Karpas-422 (cell line): ENCODE measurements at regions not wholly inside any gene's neighbourhood (a gene's known extent, or its start where the extent isn't known, plus 50 kb on each side); places are given as distances from the start of the nearest gene placed in this dataset.
"Not testable (repeated sequence)": the region's sequence is repeated elsewhere in the genome, so short reads cannot be mapped to it uniquely, and the experiment has no call there.

Source experiments
- DNase-seq: peaks from one replicate; pipeline ENCODE4 v3.0.0-alpha.2; 2015
- H2AFZ ChIP-seq: fragments of 200-600 bp; sonication (generic); 2 replicates; pipeline ENCODE4 v1.6.1; 2014; ENCODE audit warnings: antibody characterized with exemption, low read length, mixed read lengths
- H3K27ac ChIP-seq: fragments of 200-600 bp; sonication (generic); 2 replicates; pipeline ENCODE4 v1.5.1; 2014; ENCODE audit warnings: mild to moderate bottlenecking, low read length, moderate library complexity
- H3K27me3 ChIP-seq: fragments of 200-600 bp; sonication (generic); 2 replicates; pipeline ENCODE4 v1.6.1; 2014; ENCODE audit warnings: low read length, mixed read lengths
- H3K36me3 ChIP-seq: fragments of 200-600 bp; sonication (generic); 2 replicates; pipeline ENCODE4 v1.6.1; 2014; ENCODE audit warnings: low read length, mixed read lengths; ENCODE audit not compliant: insufficient read depth
- H3K4me1 ChIP-seq: fragments of 200-600 bp; sonication (generic); 2 replicates; pipeline ENCODE4 v1.6.1; 2014; ENCODE audit warnings: mild to moderate bottlenecking, low read length, mixed read lengths
- H3K4me2 ChIP-seq: fragments of 200-600 bp; sonication (generic); 2 replicates; pipeline ENCODE4 v1.6.1; 2014; ENCODE audit warnings: low read length, low read depth, mild to moderate bottlenecking; ENCODE audit not compliant: poor library complexity, severe bottlenecking
- H3K4me3 ChIP-seq: fragments of 200-600 bp; sonication (generic); 2 replicates; pipeline ENCODE4 v1.5.1; 2014; ENCODE audit warnings: mild to moderate bottlenecking, antibody characterized with exemption, low read length, mixed read lengths
- H3K79me2 ChIP-seq: fragments of 200-600 bp; sonication (generic); 2 replicates; pipeline ENCODE4 v1.6.1; 2014; ENCODE audit warnings: mild to moderate bottlenecking, low read length, mixed read lengths
- H3K9ac ChIP-seq: fragments of 200-600 bp; sonication (generic); 2 replicates; pipeline ENCODE4 v1.6.0; 2014; ENCODE audit warnings: low read length
- H3K9me2 ChIP-seq: fragments of 200-600 bp; sonication (generic), shearing (Covaris generic); replicated peaks from 2 replicates; pipeline ENCODE4 v1.6.0; 2014; ENCODE audit warnings: mild to moderate bottlenecking, low read length, moderate library complexity; ENCODE audit not compliant: insufficient read depth
- H3K9me3 ChIP-seq: fragments of 300-700, 200-600 bp; sonication (generic); 2 replicates; pipeline ENCODE4 v1.6.1; 2014; ENCODE audit warnings: low read length, mixed read lengths
- H4K20me1 ChIP-seq: fragments of 200-600 bp; sonication (generic); 2 replicates; pipeline ENCODE4 v1.6.1; 2014; ENCODE audit warnings: mild to moderate bottlenecking, antibody characterized with exemption, low read length, low read depth; ENCODE audit not compliant: insufficient read depth

- H3K9me3 ChIP-seq, H3K4me2 ChIP-seq, H3K9ac ChIP-seq, H4K20me1 ChIP-seq, DNase-seq, H3K9me2 ChIP-seq, H3K4me3 ChIP-seq, H3K36me3 ChIP-seq, H3K27me3 ChIP-seq, H3K79me2 ChIP-seq, H3K27ac ChIP-seq, H2AFZ ChIP-seq, H3K4me1 ChIP-seq: not testable (repeated sequence)
These were observed 111.0 kb upstream of the ZNF469 start for GRCh38 chr16:88271776-88272175.

DNA sequence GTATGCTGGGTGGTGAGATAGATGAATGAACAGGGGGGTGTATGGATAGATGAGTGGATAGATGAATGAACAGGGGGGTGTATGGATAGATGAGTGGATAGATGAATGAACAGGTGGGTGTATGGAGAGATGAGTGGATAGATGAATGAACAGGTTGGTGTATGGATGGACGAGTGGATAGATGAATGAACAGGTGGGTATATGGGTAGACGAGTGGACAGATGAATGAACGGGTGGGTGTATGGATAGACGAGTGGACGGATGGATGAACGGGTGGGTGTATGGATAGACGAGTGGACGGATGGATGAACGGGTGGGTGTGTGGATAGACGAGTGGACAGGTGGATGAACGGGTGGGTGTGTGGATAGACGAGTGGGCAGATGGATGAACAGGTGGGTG is 110.3 kb upstream of the ZNF469 start:
- H4K20me1 ChIP-seq, H3K9ac ChIP-seq, H2AFZ ChIP-seq, H3K79me2 ChIP-seq, DNase-seq, H3K4me3 ChIP-seq, H3K27ac ChIP-seq, H3K9me3 ChIP-seq, H3K36me3 ChIP-seq, H3K27me3 ChIP-seq, H3K4me1 ChIP-seq, H3K9me2 ChIP-seq, H3K4me2 ChIP-seq: not testable (repeated sequence)

DNA sequence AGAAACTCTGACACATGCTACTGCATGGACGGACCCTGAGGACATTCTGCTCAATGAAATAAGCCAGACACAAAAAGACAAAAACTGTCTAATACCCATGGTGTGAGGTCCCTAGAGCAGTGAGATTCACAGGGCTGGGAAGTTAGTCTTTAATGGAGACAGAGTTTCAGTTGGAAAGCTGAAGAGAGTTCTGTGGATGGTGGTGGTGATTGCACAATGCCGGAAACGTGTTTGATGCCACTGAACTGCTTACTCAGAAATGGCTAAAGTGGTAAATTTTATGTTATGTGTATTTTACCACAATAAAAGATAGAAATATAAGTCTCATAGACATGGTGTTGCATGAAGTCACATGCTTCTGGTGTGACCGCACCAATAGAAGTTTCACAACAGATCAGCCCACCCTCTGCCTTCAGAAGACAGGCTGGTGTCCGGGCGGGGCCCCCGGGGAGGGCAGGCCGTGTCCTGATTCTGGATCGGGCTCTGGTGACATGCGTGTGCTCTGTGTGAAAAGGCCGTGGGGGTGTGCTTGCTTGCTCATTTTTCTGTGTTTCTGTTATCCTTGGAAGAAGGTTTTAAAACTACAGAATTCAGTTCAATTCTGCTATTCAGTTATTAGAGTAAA is 108.5 kb upstream of the ZNF469 start:
- H3K9me2 ChIP-seq, H3K4me2 ChIP-seq, DNase-seq, H3K36me3 ChIP-seq, H3K4me3 ChIP-seq, H3K9me3 ChIP-seq, H2AFZ ChIP-seq, H3K27me3 ChIP-seq, H3K79me2 ChIP-seq, H3K4me1 ChIP-seq, H3K9ac ChIP-seq, H3K27ac ChIP-seq, H4K20me1 ChIP-seq: not testable (repeated sequence)

- Histone ChIP-seq H3K4me2 (no peak overlapping the region), H2AFZ (no peak overlapping the region), H3K4me1 (no peaks in the 10 kb centered on the region), H3K9ac (no peak overlapping the region), H3K9me3 (peaks cover 2% of the 10 kb centered on the region; the same call in 1 of the 2 replicates), H3K27ac (no peak overlapping the region), H3K9me2 (no peaks in the 10 kb centered on the region), H3K79me2 (no peaks in the 10 kb centered on the region), H4K20me1 (no peaks in the 10 kb centered on the region), H3K4me3 (no peak overlapping the region), H3K36me3 (no peaks in the 10 kb centered on the region), H3K27me3 (no peaks in the 10 kb centered on the region)
- no peak for DNase-seq
These were observed 107.9 kb upstream of the ZNF469 start for GRCh38 chr16:88274847-88275246.

DNA sequence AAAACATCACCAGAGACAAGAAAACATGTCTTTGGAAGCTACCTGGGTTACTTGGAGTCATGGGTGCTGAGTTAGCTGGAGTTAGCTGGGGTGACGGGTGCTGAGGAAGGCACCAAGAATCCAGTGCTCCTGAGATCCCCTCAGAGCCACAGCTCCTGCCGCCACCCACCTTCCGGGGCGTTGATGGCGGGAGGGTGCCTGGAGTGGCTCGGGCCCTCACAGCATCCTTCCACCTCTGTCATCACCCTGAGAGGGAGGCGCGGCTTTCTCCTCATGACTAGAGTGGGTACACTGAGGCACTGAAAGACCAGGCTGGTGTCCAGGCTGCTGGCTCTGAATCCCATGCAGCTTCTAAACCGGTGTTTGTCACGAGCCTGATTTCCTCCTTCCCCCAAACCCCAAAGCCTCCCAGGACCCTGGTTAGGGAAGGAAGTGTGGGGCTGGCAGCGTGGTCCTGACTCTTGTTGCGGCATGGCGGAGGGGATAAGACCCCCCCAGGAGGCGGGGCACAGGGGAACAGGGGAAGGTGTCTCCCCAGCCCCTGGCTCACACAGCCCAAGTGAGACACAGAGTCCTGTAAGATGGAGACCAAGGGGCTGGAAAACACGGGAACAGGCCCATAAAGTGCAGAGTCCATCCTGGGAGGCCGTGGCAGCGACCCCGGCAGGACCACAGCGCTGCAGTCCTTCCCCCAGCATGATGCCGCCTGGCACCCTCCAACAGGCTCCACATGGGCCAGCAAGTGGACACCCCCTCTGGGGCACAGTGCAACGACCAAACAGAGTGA is 107.2 kb upstream of the ZNF469 start:
- H3K79me2 ChIP-seq, H3K9me3 ChIP-seq, H3K27me3 ChIP-seq, H3K9me2 ChIP-seq, H3K9ac ChIP-seq, H3K36me3 ChIP-seq, H3K27ac ChIP-seq, H2AFZ ChIP-seq, DNase-seq, H4K20me1 ChIP-seq, H3K4me3 ChIP-seq, H3K4me2 ChIP-seq, H3K4me1 ChIP-seq: not testable (repeated sequence)

GRCh38 chr16:88276123-88276588 is 106.6 kb upstream of the ZNF469 start:
- H3K4me3 ChIP-seq, H3K79me2 ChIP-seq, H3K4me1 ChIP-seq, H2AFZ ChIP-seq, H3K27me3 ChIP-seq, H4K20me1 ChIP-seq, H3K9ac ChIP-seq, H3K4me2 ChIP-seq, H3K9me3 ChIP-seq, H3K9me2 ChIP-seq, H3K27ac ChIP-seq, H3K36me3 ChIP-seq, DNase-seq: not testable (repeated sequence)

GRCh38 chr16:88276591-88276990 is 106.2 kb upstream of the ZNF469 start:
- DNase-seq: no peak
- peaks cover 2% of the 10 kb centered on the region; the same call in 1 of the 2 replicates for H3K9me3 ChIP-seq
- no peak overlapping the region for H3K4me2 ChIP-seq
- H3K27ac ChIP-seq: no peak overlapping the region
- no peaks in the 10 kb centered on the region for H3K36me3 ChIP-seq
- no peaks in the 10 kb centered on the region for H4K20me1 ChIP-seq
- H3K9ac ChIP-seq: no peak overlapping the region
- H2AFZ ChIP-seq: no peak overlapping the region
- no peaks in the 10 kb centered on the region for H3K79me2 ChIP-seq
- no peaks in the 10 kb centered on the region for H3K27me3 ChIP-seq
- H3K4me1 ChIP-seq: no peaks in the 10 kb centered on the region
- no peak overlapping the region for H3K4me3 ChIP-seq
- no peaks in the 10 kb centered on the region for H3K9me2 ChIP-seq

DNA sequence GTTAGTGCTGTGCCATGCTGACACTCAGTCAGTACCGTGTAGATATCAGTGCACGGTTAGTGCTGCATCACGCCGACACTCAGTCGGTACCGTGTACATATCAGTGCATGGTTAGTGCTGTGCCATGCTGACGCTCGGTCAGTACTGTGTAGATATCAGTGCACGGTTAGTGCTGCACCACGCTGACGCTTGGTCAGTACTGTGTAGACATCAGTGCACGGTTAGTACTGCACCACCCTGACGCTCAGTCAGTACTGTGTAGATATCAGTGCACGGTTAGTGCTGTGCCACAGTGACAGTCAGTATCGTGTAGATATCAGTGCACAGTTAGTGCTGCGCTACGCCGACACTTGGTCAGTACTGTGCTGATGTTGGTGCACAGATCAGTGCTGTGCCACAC is 102.8 kb upstream of the ZNF469 start:
- no peak overlapping the region for H2AFZ ChIP-seq

More for the DNA sequence above, 102.8 kb upstream of the ZNF469 start:
- H4K20me1 ChIP-seq: no peaks in the 10 kb centered on the region
- no peak for DNase-seq
- no peaks in the 10 kb centered on the region for H3K36me3 ChIP-seq
- no peaks in the 10 kb centered on the region for H3K79me2 ChIP-seq
- H3K9ac ChIP-seq: no peak overlapping the region
- no peaks in the 10 kb centered on the region for H3K27me3 ChIP-seq
- peaks cover 7% of the 10 kb centered on the region; the same call in 1 of the 2 replicates for H3K9me3 ChIP-seq
- no peaks in the 10 kb centered on the region for H3K9me2 ChIP-seq
- no peak overlapping the region for H3K27ac ChIP-seq
- H3K4me3 ChIP-seq: no peak overlapping the region
- no peak overlapping the region for H3K4me2 ChIP-seq
- H3K4me1 ChIP-seq: no peaks in the 10 kb centered on the region
